Smooth muscle cell (in vitro differentiated cells): ENCODE measurements at regions not wholly inside any gene's neighbourhood (a gene's known extent, or its start where the extent isn't known, plus 50 kb on each side); places are given as distances from the start of the nearest gene placed in this dataset.

Experiments used
- DNase-seq: peaks from one replicate; lab custom pipeline; 2025; ENCODE audit not compliant: unreplicated experiment; lab: John Stamatoyannopoulos, UW
- H2AFZ ChIP-seq: fragments of 200-600 bp; sonication (generic); 2 replicates; pipeline ENCODE4 v1.6.0; 2016; ENCODE audit warnings: antibody characterized with exemption, low read depth, mild to moderate bottlenecking
- H3F3A ChIP-seq: fragments of 200-600 bp; sonication (generic); 2 replicates; pipeline ENCODE4 v1.6.0; 2017; ENCODE audit warnings: antibody characterized with exemption, low read depth
- H3K27ac ChIP-seq: fragments of 200-600 bp; sonication (generic); 2 replicates; pipeline ENCODE4 v1.5.1; 2016; ENCODE audit warnings: low read depth, mild to moderate bottlenecking
- H3K27me3 ChIP-seq: fragments of 200-600 bp; sonication (generic); 2 replicates; pipeline ENCODE4 v1.6.1; 2016; ENCODE audit warnings: low read depth, mild to moderate bottlenecking
- H3K36me3 ChIP-seq: fragments of 200-600 bp; sonication (generic); 2 replicates; pipeline ENCODE4 v1.5.1; 2016; ENCODE audit warnings: low read depth
- H3K4me1 ChIP-seq: fragments of 200-600 bp; sonication (generic); 2 replicates; pipeline ENCODE4 v1.5.1; 2016; ENCODE audit warnings: low read depth
- H3K4me2 ChIP-seq: fragments of 200-600 bp; sonication (generic); 2 replicates; pipeline ENCODE4 v1.6.0; 2016; ENCODE audit warnings: mild to moderate bottlenecking
- H3K4me3 ChIP-seq: fragments of 200-600 bp; sonication (generic); 2 replicates; pipeline ENCODE4 v1.5.1; 2016; ENCODE audit warnings: mild to moderate bottlenecking
- H3K79me2 ChIP-seq: fragments of 200-600 bp; sonication (generic); 2 replicates; pipeline ENCODE4 v1.6.0; 2016; ENCODE audit warnings: low read depth, mild to moderate bottlenecking
- H3K9ac ChIP-seq: fragments of 200-600 bp; sonication (generic); 2 replicates; pipeline ENCODE4 v1.6.0; 2016; ENCODE audit warnings: low read depth
- H3K9me3 ChIP-seq: fragments of 200-600 bp; sonication (generic); replicated peaks from 2 replicates; pipeline ENCODE4 v1.5.1; 2016; ENCODE audit warnings: low read depth
- H4K20me1 ChIP-seq: fragments of 200-600 bp; sonication (generic); 2 replicates; pipeline ENCODE4 v1.6.0; 2016; ENCODE audit warnings: low read depth
- WGBS: methylation state at CpG from one replicate; pipeline ENCODE4 v1.1.7; 2016; ENCODE audit warnings: low lambda C conversion rate; 5-methylcytosine and 5-hydroxymethylcytosine counted together
- TF ChIP-seq, protein P1 (sequence below): fragments of 200-600 bp; sonication (generic); IDR thresholded peaks from 2 replicates; pipeline ENCODE4 v1.5.1; 2017; ENCODE audit warnings: borderline replicate concordance, mild to moderate bottlenecking, antibody characterized with exemption; ENCODE audit not compliant: insufficient read depth, poor library complexity, severe bottlenecking

DNA sequence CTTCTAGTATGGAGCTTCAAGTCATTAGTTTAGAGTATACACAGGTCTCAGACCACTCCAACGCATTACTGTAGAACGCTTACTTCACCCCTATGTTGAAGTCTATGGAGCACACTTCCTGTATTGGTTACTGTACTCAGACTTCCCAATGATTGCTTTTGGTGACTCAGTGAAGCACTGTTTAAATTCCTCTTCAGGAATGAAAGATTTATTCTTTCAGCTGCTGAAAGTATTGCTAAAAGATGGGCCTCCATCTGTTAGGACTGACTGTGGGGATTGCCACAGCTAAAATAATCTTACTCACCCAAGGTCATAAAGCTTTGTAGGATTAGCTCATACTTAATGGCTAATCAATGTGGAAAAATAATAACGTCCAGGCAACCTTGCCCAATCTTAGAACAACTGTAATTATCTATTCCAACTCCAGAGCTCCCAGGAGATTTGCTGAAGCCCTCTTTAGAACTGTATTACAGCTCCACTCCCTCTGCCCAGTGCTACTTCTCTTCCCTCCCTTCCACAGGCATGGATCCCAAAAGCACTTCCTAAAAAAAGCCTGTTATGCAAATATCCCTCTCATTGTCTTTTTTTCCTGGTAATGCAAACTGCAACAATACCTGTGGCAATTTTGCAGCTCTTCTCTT lies 281.9 kb upstream of the HS3ST1 start:
- H3K27me3 ChIP-seq = no peaks in the 10 kb centered on the region
- no peaks in the 10 kb centered on the region for H3F3A ChIP-seq
- H3K4me2 ChIP-seq = no peak overlapping the region
- H3K9me3 ChIP-seq = no peaks in the 10 kb centered on the region
- 53% methylated on average over 3 of the region's 3 CpGs for WGBS
- no peaks in the 10 kb centered on the region for H3K4me1 ChIP-seq
- H3K36me3 ChIP-seq = no peaks in the 10 kb centered on the region
- TF ChIP-seq, protein P1, sequence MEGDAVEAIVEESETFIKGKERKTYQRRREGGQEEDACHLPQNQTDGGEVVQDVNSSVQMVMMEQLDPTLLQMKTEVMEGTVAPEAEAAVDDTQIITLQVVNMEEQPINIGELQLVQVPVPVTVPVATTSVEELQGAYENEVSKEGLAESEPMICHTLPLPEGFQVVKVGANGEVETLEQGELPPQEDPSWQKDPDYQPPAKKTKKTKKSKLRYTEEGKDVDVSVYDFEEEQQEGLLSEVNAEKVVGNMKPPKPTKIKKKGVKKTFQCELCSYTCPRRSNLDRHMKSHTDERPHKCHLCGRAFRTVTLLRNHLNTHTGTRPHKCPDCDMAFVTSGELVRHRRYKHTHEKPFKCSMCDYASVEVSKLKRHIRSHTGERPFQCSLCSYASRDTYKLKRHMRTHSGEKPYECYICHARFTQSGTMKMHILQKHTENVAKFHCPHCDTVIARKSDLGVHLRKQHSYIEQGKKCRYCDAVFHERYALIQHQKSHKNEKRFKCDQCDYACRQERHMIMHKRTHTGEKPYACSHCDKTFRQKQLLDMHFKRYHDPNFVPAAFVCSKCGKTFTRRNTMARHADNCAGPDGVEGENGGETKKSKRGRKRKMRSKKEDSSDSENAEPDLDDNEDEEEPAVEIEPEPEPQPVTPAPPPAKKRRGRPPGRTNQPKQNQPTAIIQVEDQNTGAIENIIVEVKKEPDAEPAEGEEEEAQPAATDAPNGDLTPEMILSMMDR = no peak
- no peak overlapping the region for H2AFZ ChIP-seq
- no peaks in the 10 kb centered on the region for H3K79me2 ChIP-seq
- no peak overlapping the region for H3K9ac ChIP-seq
- no peak overlapping the region for H3K27ac ChIP-seq
- no peak for DNase-seq
- H3K4me3 ChIP-seq = no peak overlapping the region
- no peaks in the 10 kb centered on the region for H4K20me1 ChIP-seq

DNA sequence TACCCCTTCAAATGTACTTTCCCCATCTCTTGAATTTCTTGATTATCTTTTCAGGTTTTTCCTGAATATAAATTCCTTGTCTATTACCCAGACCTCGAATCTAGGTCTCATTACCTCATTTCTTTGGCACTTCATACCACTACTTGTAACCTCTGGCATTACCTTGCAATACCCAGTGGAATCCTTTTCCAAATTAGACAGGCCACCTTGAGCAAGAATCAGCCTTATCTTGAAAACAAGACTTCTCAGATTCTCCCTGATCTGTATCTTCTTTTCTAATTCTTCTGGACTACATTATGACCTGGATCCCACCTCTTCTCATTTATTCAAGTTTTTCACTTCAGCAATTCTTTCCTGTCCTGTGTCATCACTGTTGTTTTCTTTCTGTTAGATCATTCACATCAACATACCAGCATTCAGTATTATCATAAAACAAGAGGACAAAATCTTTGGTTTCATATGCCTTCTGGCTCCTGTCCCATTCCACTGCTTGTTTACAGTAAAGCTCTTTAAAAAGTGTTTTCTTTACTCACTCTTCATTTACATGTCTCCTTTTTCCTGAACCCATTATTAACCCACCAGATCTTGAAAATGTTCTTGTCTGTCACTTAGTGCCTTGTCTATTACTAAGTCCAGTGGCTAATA lies 275.6 kb upstream of the HS3ST1 start:
- no peak for DNase-seq
- no peak overlapping the region for H3K4me3 ChIP-seq
- H3K36me3 ChIP-seq = no peaks in the 10 kb centered on the region
- H3K4me1 ChIP-seq = peaks cover 6% of the 10 kb centered on the region
- TF ChIP-seq, protein P1 = no peak
- peaks cover 5% of the 10 kb centered on the region for H3F3A ChIP-seq
- WGBS = 47% methylated on average over 1 of the region's 1 CpG
- H2AFZ ChIP-seq = no peak overlapping the region
- H3K27me3 ChIP-seq = no peaks in the 10 kb centered on the region
- H3K9me3 ChIP-seq = no peaks in the 10 kb centered on the region
- H3K9ac ChIP-seq = no peak overlapping the region
- no peak overlapping the region for H3K27ac ChIP-seq
- no peak overlapping the region for H3K4me2 ChIP-seq
- no peaks in the 10 kb centered on the region for H3K79me2 ChIP-seq
- no peaks in the 10 kb centered on the region for H4K20me1 ChIP-seq

DNA sequence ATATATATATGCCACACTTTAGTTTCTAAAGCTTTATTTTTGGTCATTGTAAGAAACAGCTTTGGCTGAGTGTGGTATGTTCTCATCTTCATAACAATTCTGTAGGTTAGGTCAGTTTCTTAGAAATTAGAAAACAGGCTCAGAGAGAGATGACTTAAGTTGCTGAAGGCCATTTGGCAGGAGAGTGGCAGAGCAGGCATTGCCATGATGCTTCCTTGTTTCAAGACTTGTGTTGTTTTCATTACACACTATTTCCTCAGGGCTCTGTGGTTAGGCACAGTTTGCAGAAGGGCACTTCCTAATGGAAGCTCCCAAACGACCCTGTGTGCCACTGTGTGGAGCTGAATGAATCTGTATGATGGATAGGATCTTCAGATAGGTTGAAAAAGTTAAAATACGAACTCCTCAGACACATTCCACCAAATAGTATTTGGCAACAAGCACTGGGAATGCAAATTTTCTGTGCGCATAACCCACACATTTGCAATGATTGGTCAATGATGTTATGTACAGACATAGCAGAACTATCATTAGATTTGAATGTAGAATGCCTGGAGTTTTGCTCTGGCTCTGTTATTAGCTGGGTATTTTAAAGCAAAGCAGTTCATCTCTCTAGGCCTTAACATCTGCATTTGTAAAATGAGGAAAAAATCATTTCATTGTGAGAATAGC lies 274.3 kb upstream of the HS3ST1 start:
- no peak for DNase-seq
- no peak overlapping the region for H3K4me2 ChIP-seq
- H3K9ac ChIP-seq = no peak overlapping the region
- H3K36me3 ChIP-seq = no peaks in the 10 kb centered on the region
- H3K79me2 ChIP-seq = no peaks in the 10 kb centered on the region
- WGBS = 76% methylated on average over 3 of the region's 3 CpGs
- peaks cover 9% of the 10 kb centered on the region for H3K4me1 ChIP-seq
- H3K9me3 ChIP-seq = no peaks in the 10 kb centered on the region
- no peaks in the 10 kb centered on the region for H4K20me1 ChIP-seq
- H2AFZ ChIP-seq = no peak overlapping the region
- H3F3A ChIP-seq = peaks cover 5% of the 10 kb centered on the region
- H3K4me3 ChIP-seq = no peak overlapping the region
- no peak overlapping the region for H3K27ac ChIP-seq
- TF ChIP-seq, protein P1 = no peak
- no peaks in the 10 kb centered on the region for H3K27me3 ChIP-seq
